MM.1S (cell line): ENCODE measurements at regions not wholly inside any gene's neighbourhood (a gene's known extent, or its start where the extent isn't known, plus 50 kb on each side); places are given as distances from the start of the nearest gene placed in this dataset.

ENCODE experiments used
- CTCF ChIP-seq: fragments of 300-600 bp; sonication (generic); IDR thresholded peaks from 2 replicates; pipeline ENCODE4 v1.5.1; 2016; ENCODE audit warnings: antibody characterized with exemption, low read length, mixed read lengths
- EZH2 ChIP-seq: fragments of 300-600 bp; sonication (generic); optimal IDR thresholded peaks from 2 replicates; pipeline ENCODE3; 2017; ENCODE audit warnings: low read depth, mild to moderate bottlenecking, antibody characterized with exemption, low read length, mixed read lengths
- EZH2phosphoT487 ChIP-seq: fragments of 300-600 bp; sonication (generic); IDR thresholded peaks from 2 replicates; pipeline ENCODE4 v1.6.1; 2018; ENCODE audit warnings: antibody characterized with exemption, low read length

GRCh38 chr1:215004121-215004827 lies 78.3 kb upstream of the KCNK2 start:
- TF ChIP-seq CTCF (no peak), EZH2 (no peak), EZH2phosphoT487 (no peak)
